ENCODE measurements at regions not wholly inside any gene's neighbourhood (a gene's known extent, or its start where the extent isn't known, plus 50 kb on each side); places are given as distances from the start of the nearest gene placed in this dataset.

GRCh38 chr3:178193846-178194245 lies 342.4 kb upstream of the KCNMB2 start:
- no peak for FAIRE-seq
- no peak for DNase-seq (ENCODE audit: insufficient read length, low spot score)
- TF ChIP-seq CTCF (IDR thresholded peaks at IDR 0.05; ENCODE audit: insufficient read depth, missing control alignments), result no peak

GRCh38 chr3:178194539-178194938 lies 341.7 kb upstream of the KCNMB2 start:
- DNase-seq (ENCODE audit: insufficient read length, low spot score), result no peak
- FAIRE-seq, result no peak
- no peak for TF ChIP-seq CTCF (IDR thresholded peaks at IDR 0.05; ENCODE audit: insufficient read depth, missing control alignments)

- FAIRE-seq (no peak), DNase-seq (ENCODE audit: insufficient read length, low spot score) (no peak)
Observed at GRCh38 chr3:178195824-178196223, 340.4 kb upstream of the KCNMB2 start.

GRCh38 chr3:178198329-178198728 lies 337.9 kb upstream of the KCNMB2 start:
- TF ChIP-seq CTCF (IDR thresholded peaks at IDR 0.05; ENCODE audit: insufficient read depth, missing control alignments), result no peak
- no peak for FAIRE-seq
- no peak for DNase-seq (ENCODE audit: insufficient read length, low spot score)

More at GRCh38 chr3:178195824-178196223, 340.4 kb upstream of the KCNMB2 start:
- TF ChIP-seq CTCF (IDR thresholded peaks at IDR 0.05; ENCODE audit: insufficient read depth, missing control alignments), result no peak

- no peak for TF ChIP-seq CTCF (IDR thresholded peaks at IDR 0.05; ENCODE audit: insufficient read depth, missing control alignments)
- no peak for FAIRE-seq
- DNase-seq (ENCODE audit: insufficient read length, low spot score), result no peak
Observed at GRCh38 chr3:178200316-178200715, 335.9 kb upstream of the KCNMB2 start.

- FAIRE-seq (no peak), DNase-seq (ENCODE audit: insufficient read length, low spot score) (no peak)
- no peak for TF ChIP-seq CTCF (IDR thresholded peaks at IDR 0.05; ENCODE audit: insufficient read depth, missing control alignments)
Observed at GRCh38 chr3:178201714-178202113, 334.5 kb upstream of the KCNMB2 start.

GRCh38 chr3:178202194-178202593 lies 334.0 kb upstream of the KCNMB2 start:
- FAIRE-seq, result no peak
- TF ChIP-seq CTCF (IDR thresholded peaks at IDR 0.05; ENCODE audit: insufficient read depth, missing control alignments), result no peak
- DNase-seq (ENCODE audit: insufficient read length, low spot score), result no peak
